NCI-H69 (cell line): ENCODE measurements at regions not wholly inside any gene's neighbourhood (a gene's known extent, or its start where the extent isn't known, plus 50 kb on each side); places are given as distances from the start of the nearest gene placed in this dataset.

Experiments used
- DNase-seq: peaks from one replicate; lab custom pipeline; 2025; lab: John Stamatoyannopoulos, UW

GRCh38 chr15:37873336-37873735, 61.1 kb upstream of the TMCO5A start:
- DNase-seq = peak; percentile 27

- no peak for DNase-seq
Observed at GRCh38 chr15:37876900-37877299, 57.5 kb upstream of the TMCO5A start.

- DNase-seq = peak; percentile 78
Observed at GRCh38 chr15:37877851-37878741, 56.3 kb upstream of the TMCO5A start.

- peak; percentile 84 for DNase-seq
Observed at GRCh38 chr15:37880009-37880834, 54.2 kb upstream of the TMCO5A start.

- DNase-seq = no peak
Observed at GRCh38 chr15:37880835-37881153, 53.6 kb upstream of the TMCO5A start.

- DNase-seq = no peak
Observed at GRCh38 chr15:37881237-37882013, 53.0 kb upstream of the TMCO5A start.

GRCh38 chr15:37882640-37883039, 51.8 kb upstream of the TMCO5A start:
- DNase-seq = no peak
